OCI-LY3 (cell line): ENCODE measurements at regions not wholly inside any gene's neighbourhood (a gene's known extent, or its start where the extent isn't known, plus 50 kb on each side); places are given as distances from the start of the nearest gene placed in this dataset.

Experiments
- EZH2phosphoT487 ChIP-seq: fragments of 200-600 bp; shearing (Covaris generic); IDR thresholded peaks from 2 replicates; pipeline ENCODE4 v1.6.1; 2018; ENCODE audit warnings: antibody characterized with exemption, mixed run types, low read depth
- TF ChIP-seq, protein P1 (sequence below): fragments of 200-600, 300-600 bp; sonication (generic); IDR thresholded peaks from 2 replicates; pipeline ENCODE4 v1.5.1; 2014; ENCODE audit warnings: antibody characterized with exemption, low read length, low read depth

DNA sequence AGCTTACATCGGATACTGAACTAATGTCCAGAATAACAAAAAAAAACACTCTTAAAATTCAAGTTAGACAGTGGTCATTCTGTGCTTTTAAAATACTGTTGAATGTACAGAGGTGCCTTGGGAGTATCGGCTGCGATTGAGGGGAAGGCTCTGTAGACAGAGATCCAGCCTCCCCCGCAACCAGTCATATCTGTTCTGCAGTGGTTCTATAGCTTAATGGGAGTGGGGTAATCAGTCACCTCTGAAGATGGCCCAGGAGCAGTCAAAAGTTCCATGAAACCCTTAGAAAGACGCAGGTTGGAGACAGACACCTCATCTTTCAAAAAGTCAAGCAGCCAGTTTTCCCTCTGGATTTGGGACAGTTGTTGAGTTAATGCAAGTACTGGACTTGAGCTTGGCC, 1486.6 kb upstream of the TMEM132C start:
- TF ChIP-seq, protein P1, sequence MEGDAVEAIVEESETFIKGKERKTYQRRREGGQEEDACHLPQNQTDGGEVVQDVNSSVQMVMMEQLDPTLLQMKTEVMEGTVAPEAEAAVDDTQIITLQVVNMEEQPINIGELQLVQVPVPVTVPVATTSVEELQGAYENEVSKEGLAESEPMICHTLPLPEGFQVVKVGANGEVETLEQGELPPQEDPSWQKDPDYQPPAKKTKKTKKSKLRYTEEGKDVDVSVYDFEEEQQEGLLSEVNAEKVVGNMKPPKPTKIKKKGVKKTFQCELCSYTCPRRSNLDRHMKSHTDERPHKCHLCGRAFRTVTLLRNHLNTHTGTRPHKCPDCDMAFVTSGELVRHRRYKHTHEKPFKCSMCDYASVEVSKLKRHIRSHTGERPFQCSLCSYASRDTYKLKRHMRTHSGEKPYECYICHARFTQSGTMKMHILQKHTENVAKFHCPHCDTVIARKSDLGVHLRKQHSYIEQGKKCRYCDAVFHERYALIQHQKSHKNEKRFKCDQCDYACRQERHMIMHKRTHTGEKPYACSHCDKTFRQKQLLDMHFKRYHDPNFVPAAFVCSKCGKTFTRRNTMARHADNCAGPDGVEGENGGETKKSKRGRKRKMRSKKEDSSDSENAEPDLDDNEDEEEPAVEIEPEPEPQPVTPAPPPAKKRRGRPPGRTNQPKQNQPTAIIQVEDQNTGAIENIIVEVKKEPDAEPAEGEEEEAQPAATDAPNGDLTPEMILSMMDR, result no peak
- TF ChIP-seq EZH2phosphoT487, result no peak
